ENCODE measurements at regions not wholly inside any gene's neighbourhood (a gene's known extent, or its start where the extent isn't known, plus 50 kb on each side); places are given as distances from the start of the nearest gene placed in this dataset.
"Not testable (repeated sequence)": the region's sequence is repeated elsewhere in the genome, so short reads cannot be mapped to it uniquely, and the experiment has no call there.

DNA sequence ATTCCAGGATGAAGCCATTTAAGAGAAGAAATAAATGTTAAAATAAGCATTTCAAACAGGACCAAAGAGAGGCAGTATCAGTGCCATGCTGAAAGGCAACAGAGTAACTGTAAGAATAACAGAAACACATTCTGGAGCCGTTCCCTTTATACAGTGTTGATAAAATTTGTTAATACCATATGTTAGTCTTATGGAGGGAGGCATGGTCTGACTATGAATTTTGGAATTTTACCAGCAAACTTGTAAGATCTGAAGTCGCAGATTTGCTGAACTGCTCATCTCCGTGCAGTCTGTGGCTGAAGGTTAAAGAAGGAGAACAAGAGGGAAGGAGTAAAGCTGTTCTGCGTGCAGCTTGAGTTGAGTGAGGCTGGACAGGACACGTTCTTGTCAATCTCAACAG is 508.4 kb downstream of the NFIB start:
- no peak overlapping the region for H3K27ac Mint-ChIP-seq
- H3K4me1 Mint-ChIP-seq, result peaks cover 3% of the 10 kb centered on the region

DNA sequence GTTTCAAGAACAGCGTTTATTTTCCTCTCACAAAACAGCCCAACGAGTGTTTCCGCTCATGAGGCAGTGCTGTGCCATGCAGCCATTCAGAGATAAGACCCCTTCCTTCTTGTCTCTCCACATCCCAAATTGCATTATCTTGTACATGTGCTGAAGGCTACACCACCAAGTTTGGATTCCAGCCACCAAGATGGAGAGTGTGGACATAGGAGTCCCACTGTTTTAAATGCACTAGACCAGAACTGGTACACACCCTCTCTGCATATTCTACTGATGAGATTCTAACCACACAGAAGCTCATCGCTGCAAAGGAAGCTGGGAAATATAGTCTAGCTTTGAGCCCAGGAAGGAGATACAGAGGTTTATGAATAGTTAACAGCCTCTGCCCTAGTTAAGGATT is 509.4 kb downstream of the NFIB start:
- H3K4me3 ChIP-seq, result no peak overlapping the region
- H3K27ac ChIP-seq, result no peak overlapping the region
- no peak overlapping the region for H2AFZ ChIP-seq (replicated peaks)
- no peaks in the 10 kb centered on the region for H3K9me3 ChIP-seq (ENCODE audit: low read depth)
- H3K9me3 Mint-ChIP-seq, result no peaks in the 10 kb centered on the region
- no peak overlapping the region for H3K4me3 Mint-ChIP-seq
- DNase-seq (ENCODE audit: low spot score), result no peak
- peaks cover 3% of the 10 kb centered on the region for H3K4me1 Mint-ChIP-seq
- no peak for TF ChIP-seq EZH2phosphoT487 (IDR thresholded peaks at IDR 0.05)
- H3K27me3 ChIP-seq, result no peaks in the 10 kb centered on the region
- H3K4me2 ChIP-seq, result no peak overlapping the region
- no peaks in the 10 kb centered on the region for H3K79me2 ChIP-seq (ENCODE audit: low read depth)
- no peak overlapping the region for H3K9ac ChIP-seq
- no peaks in the 10 kb centered on the region for H3K36me3 ChIP-seq
- H3K36me3 Mint-ChIP-seq, result no peaks in the 10 kb centered on the region
- H3K4me1 ChIP-seq, result no peaks in the 10 kb centered on the region
- H3F3A ChIP-seq (ENCODE audit: low read depth), result no peaks in the 10 kb centered on the region
- H3K27me3 Mint-ChIP-seq (ENCODE audit: insufficient read depth, low read depth), result no peaks in the 10 kb centered on the region
- peak overlapping the region; percentile 14 for H3K27ac Mint-ChIP-seq
- H4K20me1 ChIP-seq (ENCODE audit: low read depth), result no peaks in the 10 kb centered on the region

More for the DNA sequence above, 508.4 kb downstream of the NFIB start:
- H3K9me3 ChIP-seq (ENCODE audit: low read depth), result no peaks in the 10 kb centered on the region
- no peaks in the 10 kb centered on the region for H3K4me1 ChIP-seq
- H3K9ac ChIP-seq, result no peak overlapping the region
- no peaks in the 10 kb centered on the region for H3K36me3 ChIP-seq
- H4K20me1 ChIP-seq (ENCODE audit: low read depth), result no peaks in the 10 kb centered on the region
- no peaks in the 10 kb centered on the region for H3K27me3 ChIP-seq
- Mint-ChIP-seq H3K36me3 (no peaks in the 10 kb centered on the region), H3K9me3 (no peaks in the 10 kb centered on the region), H3K27me3 (ENCODE audit: insufficient read depth, low read depth) (no peaks in the 10 kb centered on the region), H3K4me3 (no peak overlapping the region)
- DNase-seq (ENCODE audit: low spot score), result no peak
- no peak overlapping the region for H3K27ac ChIP-seq
- no peaks in the 10 kb centered on the region for H3F3A ChIP-seq (ENCODE audit: low read depth)
- no peak overlapping the region for H3K4me3 ChIP-seq
- TF ChIP-seq, protein P1, sequence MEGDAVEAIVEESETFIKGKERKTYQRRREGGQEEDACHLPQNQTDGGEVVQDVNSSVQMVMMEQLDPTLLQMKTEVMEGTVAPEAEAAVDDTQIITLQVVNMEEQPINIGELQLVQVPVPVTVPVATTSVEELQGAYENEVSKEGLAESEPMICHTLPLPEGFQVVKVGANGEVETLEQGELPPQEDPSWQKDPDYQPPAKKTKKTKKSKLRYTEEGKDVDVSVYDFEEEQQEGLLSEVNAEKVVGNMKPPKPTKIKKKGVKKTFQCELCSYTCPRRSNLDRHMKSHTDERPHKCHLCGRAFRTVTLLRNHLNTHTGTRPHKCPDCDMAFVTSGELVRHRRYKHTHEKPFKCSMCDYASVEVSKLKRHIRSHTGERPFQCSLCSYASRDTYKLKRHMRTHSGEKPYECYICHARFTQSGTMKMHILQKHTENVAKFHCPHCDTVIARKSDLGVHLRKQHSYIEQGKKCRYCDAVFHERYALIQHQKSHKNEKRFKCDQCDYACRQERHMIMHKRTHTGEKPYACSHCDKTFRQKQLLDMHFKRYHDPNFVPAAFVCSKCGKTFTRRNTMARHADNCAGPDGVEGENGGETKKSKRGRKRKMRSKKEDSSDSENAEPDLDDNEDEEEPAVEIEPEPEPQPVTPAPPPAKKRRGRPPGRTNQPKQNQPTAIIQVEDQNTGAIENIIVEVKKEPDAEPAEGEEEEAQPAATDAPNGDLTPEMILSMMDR (IDR thresholded peaks at IDR 0.05), result no peak
- no peak for TF ChIP-seq EZH2phosphoT487 (IDR thresholded peaks at IDR 0.05)
- TF ChIP-seq EZH2 (IDR thresholded peaks at IDR 0.05), result no peak
- peak overlapping the region; percentile 30 for H2AFZ ChIP-seq (replicated peaks)
- H3K4me2 ChIP-seq, result no peak overlapping the region
- H3K79me2 ChIP-seq (ENCODE audit: low read depth), result no peaks in the 10 kb centered on the region

DNA sequence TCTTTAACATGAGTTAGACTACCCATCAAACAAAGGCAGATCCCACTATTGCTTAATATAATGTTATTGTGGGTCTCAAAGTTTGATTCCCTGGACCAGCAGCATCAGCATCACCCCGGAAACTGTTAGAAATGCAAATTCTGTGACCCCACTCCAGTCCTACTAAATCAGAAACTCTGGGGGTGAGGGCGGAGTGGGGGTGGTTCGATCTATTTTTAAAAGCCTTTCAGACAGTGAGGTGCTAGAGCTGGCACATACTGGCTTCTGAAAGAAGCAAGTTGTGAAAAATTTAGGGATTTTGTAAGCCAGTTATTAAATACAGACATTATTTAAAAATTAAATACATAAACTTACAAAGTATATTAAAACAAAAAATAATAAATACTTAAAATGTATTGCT is 513.2 kb downstream of the NFIB start:
- Histone ChIP-seq H4K20me1 (ENCODE audit: low read depth) (no peaks in the 10 kb centered on the region), H3K4me1 (no peaks in the 10 kb centered on the region), H3K27me3 (no peaks in the 10 kb centered on the region), H3K9ac (no peak overlapping the region), H3K9me3 (ENCODE audit: low read depth) (no peaks in the 10 kb centered on the region), H3K79me2 (ENCODE audit: low read depth) (no peaks in the 10 kb centered on the region), H3K27ac (no peak overlapping the region), H2AFZ (replicated peaks) (no peak overlapping the region), H3K4me2 (no peak overlapping the region), H3F3A (ENCODE audit: low read depth) (no peaks in the 10 kb centered on the region), H3K4me3 (no peak overlapping the region), H3K36me3 (no peaks in the 10 kb centered on the region)
- no peak overlapping the region for H3K27ac Mint-ChIP-seq
- peaks cover 23% of the 10 kb centered on the region for H3K9me3 Mint-ChIP-seq
- H3K27me3 Mint-ChIP-seq (ENCODE audit: insufficient read depth, low read depth), result no peaks in the 10 kb centered on the region
- H3K4me3 Mint-ChIP-seq, result no peak overlapping the region
- TF ChIP-seq, protein P1 (IDR thresholded peaks at IDR 0.05), result no peak
- TF ChIP-seq EZH2 (IDR thresholded peaks at IDR 0.05), result no peak
- TF ChIP-seq EZH2phosphoT487 (IDR thresholded peaks at IDR 0.05), result no peak
- H3K4me1 Mint-ChIP-seq, result no peaks in the 10 kb centered on the region
- no peak for DNase-seq (ENCODE audit: low spot score)
- peaks cover 1% of the 10 kb centered on the region for H3K36me3 Mint-ChIP-seq

DNA sequence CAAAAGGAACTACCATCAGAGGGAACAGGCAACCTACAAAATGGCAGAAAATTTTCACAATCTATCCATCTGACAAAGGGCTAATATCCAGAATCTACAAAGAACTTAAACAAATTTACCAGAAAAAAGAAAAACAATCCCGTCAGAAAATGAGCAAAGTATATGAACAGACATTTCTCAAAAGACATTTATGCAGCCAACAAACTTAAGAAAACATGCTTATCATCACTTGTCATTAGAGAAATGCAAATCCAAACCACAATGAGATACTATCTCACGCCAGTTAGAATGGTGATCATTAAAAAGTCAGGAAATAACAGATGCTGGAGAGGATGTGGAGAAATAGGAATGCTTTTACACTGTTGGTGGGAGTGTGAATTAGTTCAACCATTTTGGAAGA is 516.2 kb downstream of the NFIB start:
- H3K4me1 Mint-ChIP-seq; H3K27me3 ChIP-seq; H3K9ac ChIP-seq; H3K79me2 ChIP-seq (ENCODE audit: low read depth); DNase-seq (ENCODE audit: low spot score); H3K4me3 Mint-ChIP-seq; H3K27ac Mint-ChIP-seq; H3F3A ChIP-seq (ENCODE audit: low read depth); H3K4me3 ChIP-seq; H3K9me3 ChIP-seq (ENCODE audit: low read depth); H2AFZ ChIP-seq (replicated peaks); H3K4me2 ChIP-seq; H3K36me3 Mint-ChIP-seq; H4K20me1 ChIP-seq (ENCODE audit: low read depth); H3K27me3 Mint-ChIP-seq (ENCODE audit: insufficient read depth, low read depth); H3K36me3 ChIP-seq; H3K4me1 ChIP-seq; H3K27ac ChIP-seq: not testable (repeated sequence)
- peaks cover 46% of the 10 kb centered on the region for H3K9me3 Mint-ChIP-seq
